Psoas muscle (tissue), 7 donors: ENCODE measurements at regions not wholly inside any gene's neighbourhood (a gene's known extent, or its start where the extent isn't known, plus 50 kb on each side); places are given as distances from the start of the nearest gene placed in this dataset.

Source experiments
- ATAC-seq, 4 donors: fragments of 200-7000 bp; cut with Tn5 transposase; one replicate each; pipeline ENCODE4 v1.9.1; 2020; ENCODE audit warnings: moderate library complexity in 3 of 4, mild to moderate bottlenecking in 2 of 4
- DNase-seq, 2 donors: peaks; one replicate each; pipeline ENCODE4 v3.0.0-alpha.2; 2020
- H3K27ac ChIP-seq: fragments of 200-600 bp; one replicate; pipeline ENCODE4 v1.8.0; 2022
- H3K27me3 ChIP-seq, 3 donors: fragments of 200-600 bp in 1 of 3; one replicate each; pipeline versions ENCODE4 v1.6.1 to v1.8.0; 2013 to 2022; ENCODE audit warnings: low read length in 2 of 3, mild to moderate bottlenecking in 2 of 3, moderate library complexity in 1 of 3; ENCODE audit not compliant: insufficient read depth in 3 of 3
- H3K36me3 ChIP-seq, 2 donors: fragments of 200-600 bp in 1 of 2; one replicate each; pipeline versions ENCODE4 v1.6.1 to v1.8.0; 2013 to 2022; ENCODE audit warnings: low read depth in 1 of 2, mild to moderate bottlenecking in 1 of 2, moderate library complexity in 1 of 2; ENCODE audit not compliant: insufficient read depth in 1 of 2
- H3K4me1 ChIP-seq: fragments of 200-600 bp; one replicate; pipeline ENCODE4 v1.8.0; 2022
- H3K4me3 ChIP-seq: fragments of 200-600 bp; one replicate; pipeline ENCODE4 v1.8.0; 2022; ENCODE audit warnings: mild to moderate bottlenecking
- H3K9me3 ChIP-seq: fragments of 200-600 bp; one replicate; pipeline ENCODE4 v1.8.0; 2022
- CTCF ChIP-seq: fragments of 200-600 bp; IDR thresholded peaks from one replicate; pipeline ENCODE4 v1.8.0; 2022; ENCODE audit warnings: antibody characterized with exemption
- WGBS, 3 donors: extraction: QIAGEN DNeasy Blood & Tissue Kit; methylation state at CpG; one replicate each; pipeline versions ENCODE4 v1.1.6 to v1.1.7; 2013; 5-methylcytosine and 5-hydroxymethylcytosine counted together
- intact Hi-C, 2 donors: fragments of 100-400 bp; cut with DNase I; formaldehyde crosslinking; loops; one replicate each; pipeline versions ENCODE4 v1.11.0 to v1.14.2; 2022
- donor health status: healthy with polysubstance abuse.
- donor health status: DM: no; HTN: no; CAD: no; lungs with moderate emphysema.
- donor health status: Bipolar disorder and iron deficiency.
- donor health status: healthy.
- donor health status: DM: yes; HTN: yes; CAD: no.
- donor health status: DM: no; HTN: no; CAD: no.
- donor health status: DM: yes; HTN: yes; CAD: no.

- no peak for DNase-seq
- no peaks in the 10 kb centered on the region for H3K36me3 ChIP-seq
- H3K27ac ChIP-seq = no peak overlapping the region
- no peak for ATAC-seq
- H3K4me3 ChIP-seq = no peak overlapping the region
- no peaks in the 10 kb centered on the region for H3K27me3 ChIP-seq
- no peak for TF ChIP-seq CTCF
- H3K4me1 ChIP-seq = no peaks in the 10 kb centered on the region
- WGBS, 3 donors = 69 to 85% (median 79%) methylated on average over 6 of the region's 6 CpGs
- H3K9me3 ChIP-seq = no peaks in the 10 kb centered on the region
- intact Hi-C loops = no loop called here
Observed at GRCh38 chr3:6229778-6230410, 631.0 kb upstream of the GRM7 start.

- Histone ChIP-seq H3K27ac (no peak overlapping the region), H3K4me1 (no peaks in the 10 kb centered on the region), H3K36me3 (no peaks in the 10 kb centered on the region), H3K27me3 (no peaks in the 10 kb centered on the region), H3K4me3 (no peak overlapping the region), H3K9me3 (peaks cover 1% of the 10 kb centered on the region)
- no peak for ATAC-seq
- DNase-seq = no peak
- intact Hi-C loops = no loop called here
- 79 to 88% (median 82%) methylated on average over 4 of the region's 4 CpGs for WGBS, 3 donors
- no peak for TF ChIP-seq CTCF
Observed at GRCh38 chr3:6242104-6242503, 618.8 kb upstream of the GRM7 start.

- intact Hi-C loops = no loop called here
- 41 to 79% (median 42%) methylated on average over 2 of the region's 2 CpGs for WGBS, 3 donors
- ATAC-seq = no peak
Observed at GRCh38 chr3:6248528-6248927, 612.4 kb upstream of the GRM7 start.

GRCh38 chr3:6249679-6250078 is 611.2 kb upstream of the GRM7 start:
- ATAC-seq (no peak), DNase-seq (no peak)
- 72 to 83% (median 80%) methylated on average over 3 of the region's 3 CpGs for WGBS, 3 donors
- H3K9me3 ChIP-seq = no peaks in the 10 kb centered on the region
- H3K4me3 ChIP-seq = no peak overlapping the region
- H3K4me1 ChIP-seq = no peaks in the 10 kb centered on the region
- no peak for TF ChIP-seq CTCF
- H3K36me3 ChIP-seq = no peaks in the 10 kb centered on the region
- no peak overlapping the region for H3K27ac ChIP-seq
- intact Hi-C loops = no loop called here
- H3K27me3 ChIP-seq = no peaks in the 10 kb centered on the region

More at GRCh38 chr3:6248528-6248927, 612.4 kb upstream of the GRM7 start:
- no peak for TF ChIP-seq CTCF
- H3K9me3 ChIP-seq = no peaks in the 10 kb centered on the region
- no peak overlapping the region for H3K4me3 ChIP-seq
- DNase-seq = no peak
- no peaks in the 10 kb centered on the region for H3K27me3 ChIP-seq
- no peaks in the 10 kb centered on the region for H3K4me1 ChIP-seq
- no peaks in the 10 kb centered on the region for H3K36me3 ChIP-seq
- no peak overlapping the region for H3K27ac ChIP-seq

- intact Hi-C loops = no loop called here
- DNase-seq = no peak
- H3K9me3 ChIP-seq = no peaks in the 10 kb centered on the region
- H3K4me1 ChIP-seq = no peaks in the 10 kb centered on the region
- ATAC-seq = no peak
- H3K4me3 ChIP-seq = no peak overlapping the region
- H3K36me3 ChIP-seq = no peaks in the 10 kb centered on the region
- H3K27ac ChIP-seq = no peak overlapping the region
- TF ChIP-seq CTCF = no peak
- no peaks in the 10 kb centered on the region for H3K27me3 ChIP-seq
Observed at GRCh38 chr3:6250167-6250566, 610.7 kb upstream of the GRM7 start.
